CD4-positive, alpha-beta T cell treated with Interleukin-12 subunit alpha and Interleukin-12 subunit beta, for 1 hour (primary cell): ENCODE measurements at regions not wholly inside any gene's neighbourhood (a gene's known extent, or its start where the extent isn't known, plus 50 kb on each side); places are given as distances from the start of the nearest gene placed in this dataset.

Experiments used
- DNase-seq: peaks from one replicate; pipeline ENCODE4 v3.0.0-alpha.2; 2020

DNA sequence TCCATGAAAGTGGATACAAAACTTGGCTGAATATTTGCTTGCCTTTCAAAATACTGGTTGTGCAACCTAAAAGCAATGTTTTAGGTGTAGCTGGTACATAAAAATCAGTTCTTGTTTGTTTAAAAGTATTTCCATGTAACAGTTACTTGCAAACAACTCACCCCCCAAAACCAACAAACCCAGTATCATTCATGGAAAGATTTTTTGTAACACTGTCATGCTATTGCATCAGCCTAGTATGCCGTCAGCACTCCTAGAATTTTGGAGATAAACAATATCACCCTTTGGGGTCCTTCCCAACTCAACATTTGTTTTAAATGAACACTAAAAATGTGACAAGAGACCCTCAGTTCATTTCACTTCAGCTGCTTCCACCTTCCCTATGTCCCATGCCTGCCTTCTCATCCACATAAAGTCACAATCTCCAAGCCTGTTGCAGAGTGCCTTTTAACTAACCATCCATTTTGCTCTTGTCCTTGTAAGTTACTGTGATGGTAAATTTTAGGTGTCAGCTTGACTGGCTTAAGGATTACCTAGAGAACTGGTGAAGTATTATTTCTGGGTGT, 425.3 kb downstream of the DUSP10 start:
- no peak for DNase-seq

DNA sequence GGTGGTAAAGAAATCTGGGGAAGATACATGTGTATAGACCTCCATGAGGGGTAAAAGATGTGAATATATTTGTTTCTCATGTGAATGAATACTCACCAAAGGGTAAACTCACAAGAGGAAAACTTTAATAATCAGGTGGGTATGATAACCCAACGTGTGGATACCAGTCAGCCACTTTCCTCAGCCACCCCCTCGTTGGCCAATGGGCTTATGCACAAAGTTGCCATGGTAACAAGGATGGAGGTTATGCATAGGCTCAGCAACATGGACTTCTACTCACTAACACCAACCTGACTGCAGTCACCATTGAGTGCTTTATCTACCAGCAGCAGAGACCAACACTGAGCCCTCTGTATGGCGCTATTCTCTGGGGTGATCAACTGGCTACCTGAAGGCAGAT, 424.4 kb downstream of the DUSP10 start:
- no peak for DNase-seq

DNA sequence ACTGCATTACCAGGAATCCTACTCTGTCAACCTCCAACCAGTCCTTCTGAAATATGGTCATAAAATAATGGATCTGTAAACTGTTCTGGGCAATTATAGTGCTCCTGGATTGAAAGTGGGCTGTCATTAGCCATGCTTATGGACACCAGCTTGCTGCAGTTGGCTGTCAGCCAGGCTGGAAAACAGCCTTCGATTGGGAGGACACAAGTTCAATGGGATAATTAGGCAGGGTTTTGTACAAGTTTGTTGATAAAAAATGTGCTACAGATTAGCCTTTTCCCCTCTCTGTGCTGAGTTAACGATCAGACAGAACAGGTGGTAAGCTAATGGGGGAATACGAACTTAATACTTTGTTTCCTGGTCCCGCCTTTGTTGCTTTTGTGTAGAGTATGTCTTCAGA, 413.9 kb downstream of the DUSP10 start:
- DNase-seq = no peak

DNA sequence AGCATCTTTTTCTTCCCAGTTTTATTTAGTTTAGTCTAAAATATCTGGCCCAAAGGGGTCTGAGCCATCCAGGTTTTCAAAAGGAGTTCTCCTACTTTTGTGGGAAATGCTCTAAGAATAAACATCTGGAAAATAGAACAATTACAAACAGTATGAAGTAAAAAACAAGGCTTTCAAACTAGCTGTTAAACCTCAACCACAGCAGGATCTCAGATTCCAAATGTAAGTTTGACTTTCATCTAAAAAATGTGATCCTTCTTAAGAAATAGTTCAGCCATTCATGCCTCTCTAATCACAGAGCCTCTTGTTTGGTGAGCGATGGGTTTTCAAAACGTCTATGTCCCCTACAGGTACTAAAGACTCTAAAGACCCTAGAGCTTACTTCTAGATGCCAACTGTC, 413.5 kb downstream of the DUSP10 start:
- DNase-seq = no peak

DNA sequence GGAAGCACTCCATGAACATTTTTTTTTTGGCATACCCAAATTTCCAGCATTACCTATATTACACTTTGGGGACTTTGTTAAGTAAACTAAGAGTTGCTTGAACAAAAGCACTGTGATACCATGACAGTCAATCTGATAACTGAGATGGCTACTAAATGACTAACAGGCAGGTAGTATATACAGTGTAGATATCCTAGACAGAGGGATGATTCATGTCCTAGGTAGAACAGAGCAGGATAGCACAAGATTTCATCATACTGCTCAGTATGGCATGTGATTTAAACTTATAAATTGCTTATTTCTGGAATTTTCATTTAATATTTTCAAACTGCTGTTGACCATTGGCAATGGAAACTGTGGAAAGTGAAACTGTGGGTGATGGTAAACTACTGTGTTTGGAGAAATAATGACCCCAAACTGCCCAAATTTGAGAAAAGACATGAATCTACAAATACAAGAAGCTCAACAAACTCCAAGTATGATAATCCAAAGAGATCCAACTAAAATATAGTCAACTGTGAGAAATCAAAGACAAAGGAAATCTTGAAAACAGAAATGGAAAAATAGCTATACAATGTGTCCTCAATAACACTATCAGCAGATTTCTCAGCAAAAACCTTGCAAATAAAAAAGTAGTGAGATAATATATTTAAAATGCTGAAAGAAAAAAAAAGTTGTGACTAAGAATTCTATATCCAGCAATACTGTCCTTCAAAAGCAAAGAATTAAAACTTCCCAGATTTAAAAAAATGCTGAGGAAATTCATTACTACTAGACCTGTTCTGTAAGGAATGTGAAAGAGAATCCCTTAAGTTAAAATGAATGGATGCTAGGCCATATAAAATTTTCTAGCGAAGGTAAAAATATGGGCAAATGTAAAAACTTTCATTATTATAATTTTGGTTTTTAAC, 410.4 kb downstream of the DUSP10 start:
- DNase-seq = no peak

DNA sequence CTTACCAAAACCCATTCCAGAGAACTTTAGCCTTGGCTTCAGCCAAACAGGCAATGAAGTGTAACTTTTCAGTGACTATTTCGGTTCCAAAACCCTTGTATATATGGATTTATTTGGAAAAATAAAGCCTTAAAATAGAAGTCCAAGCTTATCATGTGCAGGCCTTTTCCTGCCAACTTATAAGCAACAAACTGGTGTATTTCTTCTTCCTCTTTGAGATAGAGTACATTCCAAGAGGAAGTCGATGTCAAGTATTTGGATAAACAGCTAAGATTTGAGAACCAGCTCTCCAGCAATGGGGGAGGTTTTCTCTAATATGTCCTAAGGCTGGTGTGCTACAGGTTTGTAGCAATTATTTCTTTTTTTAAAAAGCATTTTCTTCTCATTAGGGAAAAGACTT, 407.8 kb downstream of the DUSP10 start:
- DNase-seq = no peak

DNA sequence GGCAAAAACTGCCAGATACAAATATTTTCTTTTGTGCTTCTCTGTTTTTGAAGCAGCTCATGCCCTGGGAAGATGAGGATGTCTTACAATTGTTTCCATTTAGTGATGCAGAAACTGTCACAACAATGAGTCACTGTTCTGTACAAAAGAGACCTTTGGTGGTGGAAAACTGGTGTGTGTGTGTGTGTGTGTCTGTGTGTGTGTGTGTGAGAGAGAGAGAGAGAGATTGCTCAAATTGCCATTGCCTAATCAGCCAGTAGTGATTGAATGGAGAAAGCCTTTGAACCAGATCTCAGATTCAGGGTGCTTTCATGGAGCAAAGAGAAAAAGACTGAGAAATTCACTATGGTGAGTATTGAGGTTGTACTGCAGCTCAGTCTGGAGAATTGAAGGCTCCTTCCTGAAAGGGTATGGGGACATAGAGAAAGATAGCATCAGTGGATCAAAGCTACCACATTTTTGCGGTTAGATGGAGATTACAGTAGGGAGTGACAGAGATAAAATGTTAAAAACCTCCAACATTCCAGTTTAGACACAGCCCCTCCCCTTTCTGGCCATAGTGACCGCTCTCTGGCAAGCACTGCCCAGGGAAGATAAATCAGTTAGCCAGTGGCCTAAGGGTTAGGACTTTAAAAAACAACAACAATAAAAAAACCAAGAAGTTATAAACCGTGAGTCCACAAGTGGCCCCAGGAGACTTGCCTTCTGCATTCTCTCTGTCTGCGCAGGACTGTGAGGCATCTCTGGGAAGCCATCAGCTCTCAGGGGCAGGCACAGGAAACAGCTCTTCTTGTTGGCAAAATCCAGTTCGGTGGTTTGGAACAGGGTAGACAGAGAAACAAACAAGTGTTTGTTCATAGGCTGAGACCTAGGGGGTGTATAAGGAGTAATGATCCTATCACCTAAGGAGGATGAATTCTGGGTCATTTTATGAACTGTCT, 406.5 kb downstream of the DUSP10 start:
- no peak for DNase-seq

DNA sequence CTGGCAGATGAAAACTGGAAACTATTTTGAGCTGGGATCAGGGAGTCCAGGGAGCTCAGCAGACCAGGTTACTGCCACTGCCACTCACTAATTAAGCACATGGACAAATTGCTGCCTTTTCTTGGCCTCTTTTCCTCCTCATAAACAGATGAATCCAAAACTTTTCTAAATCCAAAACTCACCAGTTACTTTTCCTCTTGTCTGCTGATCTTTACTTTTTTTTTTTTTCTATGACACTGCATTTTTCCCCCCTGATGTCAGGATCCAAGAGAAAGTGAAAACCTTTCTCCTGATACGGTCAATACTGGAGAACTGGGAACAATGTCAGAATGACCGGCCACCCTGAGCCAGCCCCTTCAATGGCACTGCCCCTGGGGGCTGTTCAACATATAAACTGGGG, 405.8 kb downstream of the DUSP10 start:
- DNase-seq = no peak

DNA sequence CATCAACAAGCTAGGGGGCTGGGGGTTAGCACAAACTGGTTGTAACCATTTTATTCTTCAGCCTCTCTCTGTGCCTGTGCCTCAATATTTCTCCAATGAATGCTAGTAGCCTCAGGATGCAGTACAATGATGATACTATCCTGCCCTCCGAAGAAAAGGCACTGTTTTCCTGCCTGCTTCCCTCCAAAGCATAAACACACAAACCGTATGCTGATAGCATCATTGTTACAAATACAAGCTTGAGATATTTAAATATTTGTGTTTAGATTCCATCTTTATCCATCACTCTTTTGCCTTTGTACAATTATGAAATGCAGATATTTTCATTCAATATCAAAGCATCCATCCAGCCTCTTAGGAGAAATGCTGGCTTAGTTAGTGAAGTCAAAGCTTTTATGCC, 404.8 kb downstream of the DUSP10 start:
- no peak for DNase-seq

DNA sequence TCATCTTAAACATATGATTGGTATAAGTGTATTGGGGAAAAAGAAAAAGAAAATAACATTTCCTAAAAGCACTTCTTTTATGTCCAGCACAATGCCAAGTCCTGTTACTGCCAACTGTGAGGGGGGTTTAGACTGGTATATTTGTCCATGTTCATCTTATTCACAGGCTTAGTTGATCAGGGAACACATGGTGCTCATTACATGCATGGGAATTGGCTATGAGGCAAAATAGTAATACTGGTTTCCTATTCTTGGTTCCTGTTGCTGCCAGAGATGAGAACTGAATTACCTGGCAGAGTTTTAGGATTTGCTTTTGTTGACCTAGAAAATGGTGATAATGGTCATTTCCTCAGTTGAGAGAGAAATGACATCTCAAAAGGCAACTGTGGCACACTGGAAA, 398.8 kb downstream of the DUSP10 start:
- no peak for DNase-seq

DNA sequence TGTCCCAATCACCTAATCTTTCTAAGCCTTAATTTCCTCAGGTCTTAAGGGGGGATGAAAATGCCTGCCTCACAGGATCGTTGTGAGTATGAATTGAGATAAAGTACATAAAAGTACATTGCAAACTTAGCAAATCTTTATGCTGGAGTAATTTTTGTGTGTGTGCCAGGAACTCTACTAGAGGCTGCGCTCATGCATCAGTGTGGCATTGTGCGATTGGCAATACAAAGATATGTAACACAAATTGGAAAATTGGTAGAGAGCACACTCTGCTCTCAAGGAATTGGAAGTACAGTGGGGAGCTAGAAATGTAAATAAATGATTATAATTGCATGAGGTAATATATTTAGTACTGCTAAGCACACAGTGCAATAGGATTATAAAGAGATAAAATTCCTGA, 398.3 kb downstream of the DUSP10 start:
- DNase-seq = no peak

DNA sequence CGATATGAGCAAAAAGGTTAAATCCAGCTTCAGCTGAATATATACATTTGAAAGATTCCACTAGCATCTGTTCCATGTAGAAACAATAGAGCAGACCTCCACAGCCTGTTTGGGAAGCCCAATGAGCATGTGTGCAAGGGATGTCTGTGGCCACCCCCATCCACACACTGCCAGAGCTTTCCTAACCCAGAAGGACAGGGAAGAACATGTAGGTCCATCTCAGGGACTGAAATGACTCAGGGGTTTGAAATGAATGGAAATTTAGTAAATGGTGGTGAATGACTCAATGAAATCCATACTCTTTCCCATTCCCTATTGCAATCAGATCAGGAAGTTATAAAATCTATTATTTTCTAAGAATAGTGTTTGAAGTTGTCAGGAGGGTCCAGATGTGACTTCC, 397.2 kb downstream of the DUSP10 start:
- DNase-seq = no peak

DNA sequence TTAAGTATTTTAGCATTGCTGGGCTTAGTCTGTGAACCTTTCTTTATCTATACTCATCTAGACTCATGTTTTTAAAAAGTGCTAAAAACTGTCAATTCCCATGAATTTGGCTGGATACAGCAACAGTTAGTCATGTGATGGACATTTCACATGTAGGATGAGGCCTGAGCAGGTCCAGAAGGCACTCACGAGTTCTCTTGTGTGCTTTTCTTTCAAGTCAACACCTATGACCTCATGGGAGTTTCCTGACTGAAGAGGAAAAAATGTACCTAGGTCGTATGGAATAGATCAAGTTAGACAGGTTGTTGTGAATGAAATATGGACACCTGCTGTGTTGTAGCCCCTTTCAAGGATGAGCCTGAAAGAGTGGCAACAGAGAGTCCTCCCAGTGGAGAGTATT, 394.2 kb downstream of the DUSP10 start:
- no peak for DNase-seq

DNA sequence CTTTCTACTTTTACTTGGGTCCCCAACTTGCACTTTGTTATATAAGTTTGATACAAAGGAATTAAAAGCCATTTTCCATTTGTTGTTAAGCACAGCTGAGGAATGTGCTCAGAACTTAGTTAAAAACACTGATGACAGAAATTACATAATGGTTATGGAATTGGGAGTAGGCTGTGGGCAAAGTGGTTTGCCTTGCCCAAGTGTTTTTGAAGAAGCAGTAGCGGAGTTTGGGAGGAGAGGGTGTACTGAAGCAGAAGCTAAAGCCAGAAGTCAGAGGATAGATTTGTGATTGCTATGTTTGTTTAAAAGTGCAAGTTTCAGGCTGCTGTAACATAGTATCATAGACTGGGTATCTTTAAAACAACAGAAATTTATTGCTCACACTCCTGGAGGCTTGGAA, 391.8 kb downstream of the DUSP10 start:
- no peak for DNase-seq

DNA sequence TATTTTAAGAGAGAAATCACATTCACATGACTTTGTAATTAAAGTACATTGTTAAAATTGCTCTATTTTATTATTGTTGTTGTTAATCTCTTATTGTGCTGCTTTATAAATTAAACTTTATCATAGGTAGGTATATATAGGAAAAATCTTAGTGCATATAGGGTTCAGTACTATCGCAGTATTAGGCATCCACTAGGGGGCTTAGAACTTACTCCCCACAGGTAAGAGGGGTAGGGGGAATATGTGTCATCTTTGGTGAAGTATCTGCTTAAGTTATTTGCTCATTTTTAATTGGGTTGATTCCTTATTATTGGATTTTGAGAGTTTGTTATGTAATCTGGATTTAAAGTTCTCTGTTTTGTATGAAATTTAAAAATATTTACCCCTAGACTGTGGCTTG, 385.2 kb downstream of the DUSP10 start:
- DNase-seq = no peak

DNA sequence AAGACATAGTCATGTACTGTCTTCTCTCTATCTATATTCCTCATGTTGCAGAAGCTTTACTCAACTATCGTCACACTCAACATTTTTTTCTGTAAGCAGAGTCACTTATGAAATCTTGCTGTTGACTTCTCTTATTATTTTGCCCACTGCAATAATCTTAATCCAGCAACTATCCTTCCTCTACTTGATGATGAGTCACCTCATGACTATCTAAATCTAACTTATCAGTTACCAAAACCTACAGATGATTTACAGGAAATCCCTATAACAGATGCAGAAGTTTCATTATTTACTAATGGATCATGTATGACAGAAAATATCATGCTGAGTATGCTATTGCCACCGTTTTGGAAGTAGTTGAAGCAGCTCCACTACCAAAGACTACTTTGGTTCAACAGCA, 378.9 kb downstream of the DUSP10 start:
- DNase-seq = no peak

DNA sequence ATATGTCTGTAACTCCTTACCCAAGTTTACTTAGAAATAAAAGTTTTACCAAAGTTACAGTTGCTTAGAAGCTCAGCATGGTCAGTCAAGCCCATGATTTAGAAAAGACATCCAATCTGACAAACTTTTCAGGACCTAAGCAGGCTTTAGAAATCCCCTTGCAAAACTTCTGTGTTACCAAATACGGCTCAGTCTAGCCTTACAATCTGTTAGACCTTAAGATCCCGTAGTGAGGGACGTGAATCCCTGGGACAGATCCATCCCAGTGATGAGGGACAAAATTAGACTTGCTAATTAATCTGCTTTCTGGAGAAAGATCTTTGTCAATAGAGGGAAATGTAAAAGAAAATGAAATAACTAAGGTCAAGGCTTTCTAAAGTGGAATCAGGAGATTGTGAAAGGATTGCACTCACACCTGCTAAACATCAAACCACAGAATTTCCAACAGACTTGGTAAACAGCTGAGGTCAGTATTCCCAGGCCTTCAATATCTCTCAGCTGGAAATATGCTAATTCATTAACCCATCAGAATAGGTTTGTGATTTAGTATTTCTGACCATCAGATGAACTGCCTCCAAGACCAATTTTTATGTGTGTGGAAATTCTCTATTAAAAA, 375.3 kb downstream of the DUSP10 start:
- DNase-seq = no peak

DNA sequence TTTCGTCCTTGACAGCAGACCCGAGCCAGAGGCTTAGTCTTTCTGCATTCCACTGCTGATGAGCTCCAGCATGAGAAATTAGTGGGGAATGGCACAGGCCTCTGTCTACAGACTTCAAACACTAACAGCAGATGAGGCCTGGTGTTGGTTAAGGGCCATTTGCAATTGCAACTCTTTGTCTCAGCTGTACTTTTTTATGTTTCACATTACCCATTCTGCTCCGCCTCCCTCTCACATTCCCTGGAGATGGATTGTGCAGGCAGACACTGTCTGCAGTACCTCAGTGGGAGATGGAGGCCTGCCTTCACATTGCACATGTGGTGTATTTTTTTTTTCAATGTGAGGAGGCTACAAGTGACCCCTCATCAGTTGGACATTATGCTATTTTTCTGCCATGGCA, 370.2 kb downstream of the DUSP10 start:
- DNase-seq = no peak

DNA sequence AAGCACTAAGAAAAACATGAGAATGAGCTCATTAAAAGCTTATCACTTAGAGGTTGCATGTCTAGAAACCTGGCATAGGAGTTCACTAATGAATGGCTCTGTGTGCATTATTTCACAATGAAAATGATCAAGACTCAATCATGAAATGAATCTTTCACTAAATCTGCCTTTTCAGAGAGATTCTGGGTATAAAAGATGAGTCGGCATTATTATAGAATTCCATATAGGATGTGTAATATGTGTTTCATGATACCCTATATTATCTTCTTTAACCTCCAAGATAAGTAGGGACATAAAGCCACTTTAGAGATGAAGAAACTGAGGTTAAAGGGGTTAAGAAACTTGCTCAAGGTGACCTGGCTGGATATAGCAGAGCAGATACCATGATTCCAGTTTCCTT, 368.1 kb downstream of the DUSP10 start:
- DNase-seq = no peak

DNA sequence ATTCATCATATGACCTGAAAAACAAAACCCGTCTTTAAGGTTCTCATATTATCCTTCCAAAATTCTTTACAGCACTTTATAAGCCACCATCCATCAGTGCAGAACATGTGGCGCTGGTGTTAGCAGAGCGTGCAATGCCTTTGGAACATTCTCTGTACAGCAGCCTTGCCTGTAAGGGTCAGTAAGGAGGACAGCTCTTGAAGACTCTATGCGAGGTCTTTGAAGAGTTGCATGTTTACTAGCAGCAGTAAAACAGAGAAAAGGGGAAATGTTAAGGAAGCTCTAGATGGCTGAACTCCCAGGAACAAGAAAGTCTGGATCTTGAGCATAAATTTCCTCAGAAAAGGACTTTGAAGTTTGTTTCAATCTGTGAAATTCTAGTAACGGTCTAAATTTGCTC, 365.6 kb downstream of the DUSP10 start:
- no peak for DNase-seq

DNA sequence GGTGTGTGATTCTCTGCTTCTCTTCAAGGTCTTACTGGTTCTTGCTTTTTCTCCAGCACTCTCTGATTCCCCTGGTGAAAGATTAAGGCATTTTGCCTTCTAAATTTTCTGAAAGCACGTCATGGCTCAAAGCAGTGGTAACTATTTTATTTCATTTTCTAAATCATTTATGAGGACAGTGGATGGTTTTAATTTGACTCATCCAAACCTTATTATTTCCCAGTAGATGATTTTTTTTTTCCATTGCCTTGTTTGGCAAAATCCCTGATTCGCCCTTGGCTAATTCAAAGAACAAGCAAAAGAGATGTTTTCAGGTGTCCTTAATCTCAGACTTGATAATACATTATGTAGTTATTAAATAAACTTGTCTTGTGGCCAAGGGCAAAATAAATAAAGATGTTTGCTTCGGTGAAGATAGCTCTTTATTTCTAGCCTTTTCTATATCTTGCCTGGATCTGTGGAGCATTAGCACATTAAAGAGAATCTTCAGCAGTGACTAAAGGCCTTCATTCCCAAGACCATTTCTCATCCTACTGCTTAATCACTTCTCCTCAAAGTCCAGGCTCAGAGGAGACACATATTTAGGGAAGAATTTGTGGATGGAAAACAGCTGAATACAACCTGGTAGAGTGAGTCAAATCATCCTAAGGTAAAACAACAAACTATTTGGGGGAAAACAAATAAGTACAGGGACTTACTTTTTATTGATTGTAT, 359.8 kb downstream of the DUSP10 start:
- DNase-seq = no peak

DNA sequence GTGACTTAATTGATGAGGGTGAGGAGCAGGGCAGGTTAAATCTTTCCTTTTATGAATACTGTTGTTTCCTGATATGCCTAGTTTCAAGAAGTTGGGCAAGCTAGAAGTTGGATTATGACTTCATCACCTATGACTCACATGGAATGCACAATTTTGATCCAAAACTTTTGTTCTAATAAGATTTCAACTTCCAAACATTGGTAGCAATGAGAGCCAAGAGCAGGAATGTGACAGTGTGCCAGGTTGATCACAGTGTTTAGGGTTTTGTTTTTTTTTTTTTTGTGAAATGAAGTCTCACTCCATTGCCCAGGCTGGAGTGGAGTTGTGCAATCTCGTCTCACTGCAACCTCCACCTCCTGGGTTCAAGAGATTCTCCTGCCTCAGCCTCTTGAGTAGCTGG, 349.4 kb downstream of the DUSP10 start:
- no peak for DNase-seq
